ENCODE measurements at regions not wholly inside any gene's neighbourhood (a gene's known extent, or its start where the extent isn't known, plus 50 kb on each side); places are given as distances from the start of the nearest gene placed in this dataset.

GRCh38 chr10:100654782-100655325 is 90.5 kb upstream of the PAX2 start:
- Histone ChIP-seq H3F3A (ENCODE audit: insufficient read depth, low read length, poor library complexity, severe bottlenecking) (no peaks in the 10 kb centered on the region), H3K9me2 (ENCODE audit: insufficient read depth, low read length) (no peaks in the 10 kb centered on the region), H3K27ac (ENCODE audit: low read length) (no peak overlapping the region), H2AFZ (ENCODE audit: low read depth, low read length) (no peak overlapping the region), H3K36me3 (ENCODE audit: insufficient read depth, low read length) (no peaks in the 10 kb centered on the region), H3K9me3 (ENCODE audit: low read length) (no peaks in the 10 kb centered on the region), H3K79me2 (replicated peaks; ENCODE audit: insufficient read depth, low read length) (no peaks in the 10 kb centered on the region), H3K9ac (ENCODE audit: low read length) (peak overlapping the region; percentile 3), H4K20me1 (ENCODE audit: insufficient read depth) (no peaks in the 10 kb centered on the region), H3K4me3 (ENCODE audit: low read length) (peak overlapping the region; percentile 57), H3K4me2 (ENCODE audit: low read length) (no peak overlapping the region), H3K27me3 (ENCODE audit: insufficient read depth, low read depth, low read length) (peaks cover 84% of the 10 kb centered on the region)
- no peak for TF ChIP-seq POLR2AphosphoS5 (IDR thresholded peaks at IDR 0.05)
- no peak for TF ChIP-seq EZH2 (IDR thresholded peaks at IDR 0.05; ENCODE audit: borderline replicate concordance, insufficient read depth, low read length, poor library complexity, severe bottlenecking)
- TF ChIP-seq RAD21 (conservative IDR thresholded peaks at IDR 0.05) = no peak
- TF ChIP-seq TAF1 (IDR thresholded peaks at IDR 0.05; ENCODE audit: low read depth) = no peak
- no peak for TF ChIP-seq MXI1 (conservative IDR thresholded peaks at IDR 0.05; ENCODE audit: poor library complexity, severe bottlenecking)
- no peak for TF ChIP-seq CTCF (IDR thresholded peaks at IDR 0.05; ENCODE audit: poor library complexity, severe bottlenecking)
- no peak for TF ChIP-seq EP300 (conservative IDR thresholded peaks at IDR 0.05; ENCODE audit: poor library complexity, severe bottlenecking)
- TF ChIP-seq REST (IDR thresholded peaks at IDR 0.05; ENCODE audit: borderline replicate concordance) = no peak
- no peak for TF ChIP-seq SMC3 (conservative IDR thresholded peaks at IDR 0.05; ENCODE audit: poor library complexity)

- H3K27me3 ChIP-seq (ENCODE audit: insufficient read depth, low read depth, low read length) = peaks cover 86% of the 10 kb centered on the region
- no peaks in the 10 kb centered on the region for H4K20me1 ChIP-seq (ENCODE audit: insufficient read depth)
- H3K79me2 ChIP-seq (replicated peaks; ENCODE audit: insufficient read depth, low read length) = no peaks in the 10 kb centered on the region
- H3K9ac ChIP-seq (ENCODE audit: low read length) = no peak overlapping the region
- H3K4me3 ChIP-seq (ENCODE audit: low read length) = peak overlapping the region; percentile 57
- TF ChIP-seq RAD21 (conservative IDR thresholded peaks at IDR 0.05) (no peak), EP300 (conservative IDR thresholded peaks at IDR 0.05; ENCODE audit: poor library complexity, severe bottlenecking) (no peak), EZH2 (IDR thresholded peaks at IDR 0.05; ENCODE audit: borderline replicate concordance, insufficient read depth, low read length, poor library complexity, severe bottlenecking) (no peak), REST (IDR thresholded peaks at IDR 0.05; ENCODE audit: borderline replicate concordance) (no peak), CTCF (IDR thresholded peaks at IDR 0.05; ENCODE audit: poor library complexity, severe bottlenecking) (no peak), POLR2AphosphoS5 (IDR thresholded peaks at IDR 0.05) (no peak), SMC3 (conservative IDR thresholded peaks at IDR 0.05; ENCODE audit: poor library complexity) (no peak), TAF1 (IDR thresholded peaks at IDR 0.05; ENCODE audit: low read depth) (no peak), MXI1 (conservative IDR thresholded peaks at IDR 0.05; ENCODE audit: poor library complexity, severe bottlenecking) (no peak)
- no peaks in the 10 kb centered on the region for H3K9me3 ChIP-seq (ENCODE audit: low read length)
- H3K36me3 ChIP-seq (ENCODE audit: insufficient read depth, low read length) = no peaks in the 10 kb centered on the region
- no peaks in the 10 kb centered on the region for H3K9me2 ChIP-seq (ENCODE audit: insufficient read depth, low read length)
- no peak overlapping the region for H2AFZ ChIP-seq (ENCODE audit: low read depth, low read length)
- no peak overlapping the region for H3K27ac ChIP-seq (ENCODE audit: low read length)
- H3K4me2 ChIP-seq (ENCODE audit: low read length) = no peak overlapping the region
- no peaks in the 10 kb centered on the region for H3F3A ChIP-seq (ENCODE audit: insufficient read depth, low read length, poor library complexity, severe bottlenecking)
Observed at GRCh38 chr10:100655326-100655759, 90.0 kb upstream of the PAX2 start.

Measured in neural cell (in vitro differentiated cells).